Loucy (cell line): ENCODE measurements at regions not wholly inside any gene's neighbourhood (a gene's known extent, or its start where the extent isn't known, plus 50 kb on each side); places are given as distances from the start of the nearest gene placed in this dataset.

Source experiments
- H2AFZ ChIP-seq: fragments of 200-600 bp; sonication (generic); 2 replicates; pipeline ENCODE4 v1.6.0; 2016; ENCODE audit warnings: antibody characterized with exemption, mild to moderate bottlenecking, low read length, moderate library complexity
- H3F3A ChIP-seq: fragments of 200-600 bp; 2 replicates; pipeline ENCODE4 v1.6.0; 2016; ENCODE audit warnings: antibody characterized with exemption, low read depth, mild to moderate bottlenecking
- H3K27me3 ChIP-seq: fragments of 200-600 bp; sonication (generic); 2 replicates; pipeline ENCODE4 v1.6.1; 2014; ENCODE audit warnings: low read length, mild to moderate bottlenecking; ENCODE audit not compliant: insufficient read depth, poor library complexity, severe bottlenecking
- H3K36me3 ChIP-seq: fragments of 200-600 bp; sonication (generic); 2 replicates; pipeline ENCODE4 v1.6.1; 2016; ENCODE audit warnings: low read length; ENCODE audit not compliant: insufficient read depth
- H3K4me1 ChIP-seq: fragments of 200-600 bp; sonication (generic); 2 replicates; pipeline ENCODE4 v1.5.1; 2014; ENCODE audit warnings: low read length, mild to moderate bottlenecking; ENCODE audit not compliant: insufficient read depth, poor library complexity, severe bottlenecking
- H3K4me2 ChIP-seq: fragments of 200-600 bp; sonication (generic); 2 replicates; pipeline ENCODE4 v1.6.0; 2014; ENCODE audit warnings: antibody characterized with exemption, low read length, low read depth, mild to moderate bottlenecking; ENCODE audit not compliant: poor library complexity, severe bottlenecking
- H3K4me3 ChIP-seq: fragments of 200-600 bp; sonication (generic); 2 replicates; pipeline ENCODE4 v1.5.1; 2014; ENCODE audit warnings: low read length, mild to moderate bottlenecking, mixed read lengths; ENCODE audit not compliant: poor library complexity, severe bottlenecking
- H3K79me2 ChIP-seq: fragments of 200-600 bp; sonication (generic); 2 replicates; pipeline ENCODE4 v1.6.1; 2014; ENCODE audit warnings: low read length; ENCODE audit not compliant: insufficient read depth
- H3K9ac ChIP-seq: fragments of 200-600 bp; sonication (generic); 2 replicates; pipeline ENCODE4 v1.6.0; 2014; ENCODE audit warnings: mild to moderate bottlenecking, low read depth, low read length, moderate library complexity; ENCODE audit not compliant: poor library complexity, severe bottlenecking
- H3K9me2 ChIP-seq: fragments of 200-600 bp; sonication (generic); replicated peaks from 2 replicates; pipeline ENCODE4 v1.6.1; 2016; ENCODE audit warnings: low read depth, low read length, mixed read lengths
- H3K9me3 ChIP-seq: fragments of 200-600 bp; sonication (generic); 2 replicates; pipeline ENCODE4 v1.6.1; 2014; ENCODE audit warnings: mild to moderate bottlenecking, antibody characterized with exemption, low read length, low read depth; ENCODE audit not compliant: insufficient read depth
- H4K20me1 ChIP-seq: fragments of 200-600 bp; sonication (generic); 2 replicates; pipeline ENCODE4 v1.6.0; 2014; ENCODE audit warnings: antibody characterized with exemption, low read length, mild to moderate bottlenecking; ENCODE audit not compliant: insufficient read depth, poor library complexity, severe bottlenecking
- EZH2phosphoT487 ChIP-seq: fragments of 200-600 bp; IDR thresholded peaks from 2 replicates; pipeline ENCODE4 v1.6.1; 2018; ENCODE audit warnings: antibody characterized with exemption, mild to moderate bottlenecking, moderate library complexity, borderline replicate concordance
- TF ChIP-seq, protein P1 (sequence below): fragments of 200-600 bp; sonication (generic); conservative IDR thresholded peaks from 2 replicates; pipeline ENCODE4 v1.5.1; 2014; ENCODE audit warnings: mild to moderate bottlenecking, antibody characterized with exemption, low read length

DNA sequence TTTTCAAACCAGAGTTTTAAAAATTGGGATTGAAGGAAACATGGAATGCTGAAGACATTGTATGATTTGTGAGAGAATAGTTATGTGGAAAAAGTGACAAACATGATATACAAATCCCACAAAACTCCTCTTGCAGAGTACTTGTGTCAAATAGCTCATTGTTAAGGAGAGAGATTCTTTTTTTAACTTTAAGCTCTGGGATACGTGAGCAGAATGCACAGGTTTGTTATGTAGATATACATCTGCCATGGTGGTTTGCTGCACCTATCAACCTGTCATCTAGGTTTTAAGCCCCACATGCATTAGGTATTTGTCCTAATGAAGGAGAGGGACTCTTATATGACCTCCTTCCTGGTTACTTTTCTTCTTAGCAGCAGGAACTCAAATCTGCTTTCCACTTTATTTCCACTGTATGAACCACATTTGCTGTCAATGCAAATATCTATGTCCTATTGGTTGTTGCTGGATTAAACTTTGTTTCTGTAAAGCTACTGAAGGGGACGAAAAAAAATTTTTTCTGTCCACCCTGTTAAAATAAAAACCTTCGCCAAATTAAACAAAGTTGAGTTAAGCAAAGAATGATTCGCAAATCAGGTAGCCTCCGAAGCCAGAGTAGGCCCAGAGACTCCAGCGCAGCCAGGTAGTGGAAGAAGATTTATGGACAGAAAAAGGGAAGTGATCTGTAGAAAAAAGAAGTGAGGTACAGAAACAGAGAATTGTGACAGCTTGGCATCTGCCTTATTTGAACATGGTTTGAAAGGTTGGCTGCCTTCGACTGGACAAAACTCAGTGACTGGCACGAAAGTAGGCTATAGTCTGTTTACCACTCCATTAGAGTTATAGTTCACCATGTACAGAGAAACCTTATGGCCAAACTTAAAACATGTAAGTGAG, 430.1 kb upstream of the CHST9 start:
- Histone ChIP-seq H3K9ac (no peak overlapping the region), H3K79me2 (no peaks in the 10 kb centered on the region)

DNA sequence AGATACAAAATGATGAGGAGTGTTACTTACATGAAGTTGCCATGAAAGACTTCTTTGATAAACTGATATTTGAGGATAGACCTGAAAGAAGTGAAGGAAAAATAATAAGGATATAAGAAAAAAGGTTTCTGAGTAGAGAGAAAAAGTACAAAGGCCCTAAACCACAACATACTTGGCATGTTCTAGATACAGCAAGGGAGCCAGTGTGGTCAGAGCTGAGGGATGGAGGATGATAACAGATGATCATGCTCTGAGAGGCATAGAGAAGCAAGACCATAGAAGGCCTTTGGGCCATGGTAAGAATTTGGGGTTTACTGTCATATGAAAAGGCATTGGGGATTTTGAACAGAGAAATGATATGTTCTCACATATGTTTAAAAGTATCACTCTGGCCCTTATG, 424.1 kb upstream of the CHST9 start:
- H2AFZ ChIP-seq: no peak overlapping the region
- H3K27me3 ChIP-seq: no peaks in the 10 kb centered on the region
- H3K9ac ChIP-seq: no peak overlapping the region
- no peak overlapping the region for H3K4me3 ChIP-seq
- no peaks in the 10 kb centered on the region for H3K36me3 ChIP-seq
- H4K20me1 ChIP-seq: no peaks in the 10 kb centered on the region
- no peaks in the 10 kb centered on the region for H3K4me1 ChIP-seq
- H3K4me2 ChIP-seq: no peak overlapping the region
- H3K9me2 ChIP-seq: no peaks in the 10 kb centered on the region
- no peaks in the 10 kb centered on the region for H3K9me3 ChIP-seq
- no peak for TF ChIP-seq EZH2phosphoT487
- TF ChIP-seq, protein P1, sequence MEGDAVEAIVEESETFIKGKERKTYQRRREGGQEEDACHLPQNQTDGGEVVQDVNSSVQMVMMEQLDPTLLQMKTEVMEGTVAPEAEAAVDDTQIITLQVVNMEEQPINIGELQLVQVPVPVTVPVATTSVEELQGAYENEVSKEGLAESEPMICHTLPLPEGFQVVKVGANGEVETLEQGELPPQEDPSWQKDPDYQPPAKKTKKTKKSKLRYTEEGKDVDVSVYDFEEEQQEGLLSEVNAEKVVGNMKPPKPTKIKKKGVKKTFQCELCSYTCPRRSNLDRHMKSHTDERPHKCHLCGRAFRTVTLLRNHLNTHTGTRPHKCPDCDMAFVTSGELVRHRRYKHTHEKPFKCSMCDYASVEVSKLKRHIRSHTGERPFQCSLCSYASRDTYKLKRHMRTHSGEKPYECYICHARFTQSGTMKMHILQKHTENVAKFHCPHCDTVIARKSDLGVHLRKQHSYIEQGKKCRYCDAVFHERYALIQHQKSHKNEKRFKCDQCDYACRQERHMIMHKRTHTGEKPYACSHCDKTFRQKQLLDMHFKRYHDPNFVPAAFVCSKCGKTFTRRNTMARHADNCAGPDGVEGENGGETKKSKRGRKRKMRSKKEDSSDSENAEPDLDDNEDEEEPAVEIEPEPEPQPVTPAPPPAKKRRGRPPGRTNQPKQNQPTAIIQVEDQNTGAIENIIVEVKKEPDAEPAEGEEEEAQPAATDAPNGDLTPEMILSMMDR: no peak
- H3F3A ChIP-seq: no peaks in the 10 kb centered on the region
- no peaks in the 10 kb centered on the region for H3K79me2 ChIP-seq

More for the DNA sequence above, 430.1 kb upstream of the CHST9 start:
- H3K4me1 ChIP-seq: no peaks in the 10 kb centered on the region
- no peak overlapping the region for H3K4me2 ChIP-seq
- H3K27me3 ChIP-seq: no peaks in the 10 kb centered on the region
- H3K36me3 ChIP-seq: no peaks in the 10 kb centered on the region
- no peaks in the 10 kb centered on the region for H4K20me1 ChIP-seq
- H3K9me3 ChIP-seq: no peaks in the 10 kb centered on the region
- no peak overlapping the region for H2AFZ ChIP-seq
- no peaks in the 10 kb centered on the region for H3K9me2 ChIP-seq
- no peak overlapping the region for H3K4me3 ChIP-seq
- TF ChIP-seq EZH2phosphoT487: no peak
- TF ChIP-seq, protein P1: no peak
- no peaks in the 10 kb centered on the region for H3F3A ChIP-seq

DNA sequence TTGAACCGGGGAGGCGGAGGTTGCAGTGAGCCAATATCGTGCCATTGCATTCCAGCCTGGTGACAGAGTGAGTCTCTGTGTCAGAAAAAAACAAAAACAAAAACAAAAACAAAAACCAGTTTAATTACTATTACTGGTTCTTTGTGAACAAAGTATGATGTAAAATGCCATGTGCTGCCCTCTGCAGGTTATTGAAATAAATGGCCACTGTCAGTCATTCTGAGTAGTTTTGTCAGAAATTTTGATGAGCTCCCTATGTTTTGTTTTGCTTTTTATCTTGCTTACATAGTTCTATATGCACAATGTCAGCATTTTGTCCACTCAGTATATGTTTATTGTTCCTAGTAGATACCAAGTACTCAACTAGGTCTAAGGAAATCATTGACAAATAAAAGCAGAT, 423.6 kb upstream of the CHST9 start:
- TF ChIP-seq EZH2phosphoT487: no peak
- TF ChIP-seq, protein P1: peak; percentile 73

More for the DNA sequence above, 423.6 kb upstream of the CHST9 start:
- Histone ChIP-seq H2AFZ (no peak overlapping the region), H3F3A (no peaks in the 10 kb centered on the region), H4K20me1 (no peaks in the 10 kb centered on the region), H3K4me2 (no peak overlapping the region), H3K9me2 (no peaks in the 10 kb centered on the region), H3K9ac (no peak overlapping the region), H3K4me3 (no peak overlapping the region), H3K9me3 (no peaks in the 10 kb centered on the region), H3K27me3 (no peaks in the 10 kb centered on the region), H3K36me3 (no peaks in the 10 kb centered on the region), H3K79me2 (no peaks in the 10 kb centered on the region), H3K4me1 (no peaks in the 10 kb centered on the region)
